ENCODE measurements at regions not wholly inside any gene's neighbourhood (a gene's known extent, or its start where the extent isn't known, plus 50 kb on each side); places are given as distances from the start of the nearest gene placed in this dataset.

DNA sequence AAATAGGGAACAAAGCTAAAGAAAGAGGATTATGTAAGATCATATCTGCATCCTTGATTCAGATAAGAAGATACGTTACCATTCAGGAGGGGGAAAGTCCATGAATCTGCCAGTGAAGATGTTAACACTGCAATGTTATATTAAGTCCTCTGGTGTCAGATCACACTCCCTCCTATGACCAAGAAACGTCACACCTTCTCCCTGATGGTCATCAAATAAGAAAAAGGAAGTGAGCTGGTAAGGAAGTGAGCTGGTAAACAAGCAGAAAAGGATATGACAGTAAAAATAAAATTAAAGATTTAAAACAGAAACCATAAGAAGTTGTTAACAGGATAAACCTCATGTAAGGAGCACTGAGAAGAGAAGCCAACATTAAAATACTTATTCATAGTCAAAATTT is 340.2 kb downstream of the SEC23A start:
- no peak for DNase-seq (ENCODE audit: low spot score)

DNA sequence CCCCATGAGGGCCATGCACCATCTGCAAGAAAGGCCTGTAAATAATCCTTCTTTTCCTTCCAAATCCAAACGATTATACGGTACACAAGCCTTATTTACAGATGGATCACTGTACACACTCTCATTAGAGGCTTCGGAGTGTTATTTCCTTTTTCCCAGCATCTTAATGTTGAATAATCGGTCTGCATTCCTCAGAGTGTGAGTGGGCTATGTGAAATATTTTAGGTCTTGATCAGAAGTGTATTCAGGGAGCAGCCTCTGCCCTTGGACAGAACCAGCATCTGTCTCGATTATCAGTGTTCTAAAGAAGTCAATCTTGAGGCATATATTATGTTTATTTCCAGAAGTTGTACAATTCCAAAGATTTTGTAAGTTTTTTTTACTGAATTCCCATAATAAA is 340.6 kb downstream of the SEC23A start:
- no peak for DNase-seq (ENCODE audit: low spot score)

DNA sequence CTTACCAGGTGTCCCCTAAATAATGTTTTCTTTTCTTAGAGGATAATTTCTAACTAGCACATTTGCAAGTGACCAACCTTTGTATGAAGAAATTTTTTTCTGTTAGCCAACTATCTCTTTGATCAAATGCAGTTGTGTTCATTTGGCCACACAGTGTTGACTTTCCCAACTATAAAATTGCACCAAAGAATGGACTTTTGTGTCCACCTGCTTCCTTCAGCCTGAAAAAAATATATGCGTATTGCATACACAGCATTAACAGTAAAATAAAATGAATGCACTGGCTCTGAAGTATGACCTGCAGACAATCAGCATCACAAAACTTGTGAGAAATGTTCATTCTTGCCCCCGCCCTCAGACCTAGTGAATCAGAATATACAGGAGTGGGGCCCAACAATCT is 342.0 kb downstream of the SEC23A start:
- DNase-seq (ENCODE audit: low spot score): no peak

DNA sequence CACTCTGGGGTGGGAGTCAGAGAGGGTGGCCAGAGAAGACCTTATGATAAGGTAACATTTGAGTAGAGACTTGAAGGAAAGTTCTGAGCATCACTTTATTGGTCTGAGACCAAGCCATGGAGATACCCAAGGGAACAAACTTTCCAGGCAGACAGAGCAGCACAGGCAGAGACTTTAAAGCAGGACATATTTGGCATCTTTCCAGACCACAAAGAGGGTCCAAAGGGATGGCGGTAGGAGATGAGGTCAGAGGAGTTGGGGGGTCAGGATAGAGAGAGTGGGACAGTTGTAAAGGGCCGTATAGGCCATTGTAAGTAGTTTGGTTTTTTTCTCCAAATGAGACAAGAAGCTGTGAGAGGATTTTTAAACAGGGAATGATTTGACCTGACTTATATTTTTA is 344.4 kb downstream of the SEC23A start:
- no peak for DNase-seq (ENCODE audit: low spot score)

DNA sequence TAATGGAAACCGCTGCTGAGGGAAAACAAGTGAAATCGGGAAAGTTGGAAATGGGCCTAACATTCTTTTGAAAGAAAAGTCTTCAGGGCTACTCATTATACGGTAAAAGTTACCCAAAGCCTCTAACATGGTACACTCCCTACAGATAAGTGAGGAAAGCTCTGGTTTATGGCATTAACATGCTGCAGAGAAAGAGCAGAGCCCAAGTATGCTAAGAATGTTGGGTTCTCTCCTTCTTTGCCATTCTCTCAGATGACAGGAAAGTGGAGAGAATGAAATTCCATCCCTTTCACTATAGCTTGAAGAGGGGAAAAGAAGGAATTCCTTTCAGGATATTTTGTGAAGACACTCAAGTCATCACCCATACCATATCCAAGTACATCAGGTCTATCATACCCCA is 348.0 kb downstream of the SEC23A start:
- no peak for DNase-seq (ENCODE audit: low spot score)

DNA sequence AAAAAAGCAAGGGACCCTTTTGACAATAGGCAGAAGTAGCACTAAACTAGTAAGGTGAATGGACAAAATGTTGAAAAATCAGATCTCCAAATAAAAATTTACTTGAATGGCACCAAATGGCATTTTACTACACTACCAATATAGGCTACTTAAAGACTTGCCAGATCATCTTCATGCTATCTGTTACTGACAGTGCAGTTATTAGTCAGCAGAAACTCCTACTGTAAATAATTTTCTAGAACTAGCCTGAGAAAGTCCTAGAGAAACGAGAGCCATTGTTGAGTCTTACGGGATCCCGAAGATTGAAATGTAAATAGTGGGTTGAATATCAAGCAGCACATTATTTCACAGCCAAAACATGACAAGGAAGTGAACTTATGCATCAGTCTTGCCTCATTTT is 350.3 kb downstream of the SEC23A start:
- no peak for DNase-seq (ENCODE audit: low spot score)

DNA sequence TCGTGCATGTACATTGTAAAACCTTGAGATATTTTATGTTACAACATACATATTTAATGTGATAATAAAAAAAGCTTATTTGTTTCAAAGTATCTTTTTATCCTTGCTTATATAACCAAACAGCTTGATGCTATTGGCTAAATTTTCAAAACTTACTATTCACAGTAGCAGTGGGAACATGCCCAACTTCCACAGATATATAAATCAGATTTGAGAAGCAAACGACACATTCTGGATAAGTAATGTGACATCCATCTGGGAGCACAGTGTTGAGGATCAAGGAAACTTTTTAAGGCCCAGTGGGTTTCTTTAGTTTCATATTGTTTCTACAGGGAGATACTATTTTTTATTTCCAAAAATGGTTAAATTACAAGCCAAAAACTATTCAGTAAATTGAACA is 350.7 kb downstream of the SEC23A start:
- DNase-seq (ENCODE audit: low spot score): no peak

DNA sequence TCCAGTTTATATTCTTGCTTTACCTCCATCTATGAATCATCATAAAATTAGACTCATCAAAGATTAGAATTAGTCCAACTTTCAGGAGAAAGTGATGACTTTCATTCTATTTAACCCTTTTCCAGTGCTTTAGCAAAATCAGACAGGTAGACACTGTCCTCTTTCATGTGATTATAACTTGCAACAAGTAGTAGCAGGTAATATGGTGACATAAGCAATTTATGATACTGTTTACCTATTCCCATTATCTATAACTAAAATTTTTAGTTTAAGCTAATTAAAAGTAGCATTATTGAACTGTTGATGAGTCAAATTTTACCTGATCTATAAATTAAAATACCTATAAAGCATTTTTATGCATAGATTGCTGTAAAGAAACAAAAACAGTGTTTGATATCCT is 351.6 kb downstream of the SEC23A start:
- no peak for DNase-seq (ENCODE audit: low spot score)

DNA sequence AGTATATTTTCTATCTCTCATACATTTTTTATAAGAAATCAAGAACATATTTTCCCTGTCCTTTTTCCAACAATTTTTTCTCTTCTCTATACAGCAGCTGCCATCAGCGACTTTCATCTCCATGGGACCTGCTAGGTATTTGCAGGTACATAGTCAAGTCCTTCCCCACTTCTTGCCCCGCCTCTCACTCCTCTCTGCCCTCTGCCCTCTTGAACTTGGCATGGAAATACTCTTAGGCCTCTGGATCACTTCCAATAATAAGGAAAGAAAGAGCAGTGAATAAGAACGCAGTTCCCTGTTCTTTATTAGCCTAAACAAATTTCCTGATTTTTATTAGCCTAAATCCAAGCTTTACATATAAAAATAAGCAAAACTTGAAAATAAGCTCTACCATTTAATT is 353.1 kb downstream of the SEC23A start:
- DNase-seq (ENCODE audit: low spot score): no peak

DNA sequence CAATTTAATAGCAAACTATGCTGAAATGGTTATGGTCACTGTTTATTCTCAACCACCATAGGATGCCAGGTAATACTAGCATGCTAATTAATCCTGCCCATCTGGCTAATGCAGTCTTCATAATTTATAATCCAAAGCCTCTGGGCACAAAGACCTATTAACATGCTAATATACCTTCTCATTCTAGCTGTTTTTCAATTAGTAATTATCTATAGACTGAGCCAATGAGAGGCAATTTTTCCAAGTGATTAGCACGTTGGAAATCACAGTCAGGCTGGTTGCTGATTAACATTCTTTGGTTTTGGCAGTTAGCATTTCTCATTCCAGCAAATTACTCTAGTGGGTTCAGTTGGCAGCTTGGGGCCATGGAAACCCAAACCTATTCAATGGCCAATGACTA is 357.2 kb downstream of the SEC23A start:
- DNase-seq (ENCODE audit: low spot score): no peak

DNA sequence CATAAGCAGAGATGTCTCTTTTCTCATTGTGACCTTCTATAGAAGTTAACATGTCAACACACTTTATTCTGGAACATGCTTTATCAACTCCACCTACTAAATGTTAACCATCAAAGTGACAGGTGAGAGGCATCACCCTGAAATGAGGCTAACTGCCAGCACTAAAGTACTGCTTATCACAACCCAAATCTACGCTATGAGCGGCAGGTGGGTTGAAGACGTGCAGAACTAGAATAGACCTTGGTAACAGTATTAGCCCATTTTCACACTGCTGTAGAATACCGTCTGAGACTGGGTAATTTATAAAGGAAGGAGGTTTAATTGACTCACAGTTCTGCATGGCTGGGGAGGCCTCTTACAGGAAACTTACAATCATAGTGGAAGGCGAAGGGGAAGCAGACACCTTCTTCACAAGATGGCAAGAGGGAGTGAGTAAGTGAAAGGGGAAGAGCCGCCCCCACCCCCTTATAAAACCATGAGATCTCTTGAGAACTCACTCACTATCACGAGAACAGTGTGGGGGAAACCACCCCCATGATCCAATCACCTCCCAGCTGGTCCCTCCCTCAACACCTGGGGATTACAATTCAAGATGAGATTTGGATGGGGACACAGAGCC is 359.0 kb downstream of the SEC23A start:
- DNase-seq (ENCODE audit: low spot score): no peak

DNA sequence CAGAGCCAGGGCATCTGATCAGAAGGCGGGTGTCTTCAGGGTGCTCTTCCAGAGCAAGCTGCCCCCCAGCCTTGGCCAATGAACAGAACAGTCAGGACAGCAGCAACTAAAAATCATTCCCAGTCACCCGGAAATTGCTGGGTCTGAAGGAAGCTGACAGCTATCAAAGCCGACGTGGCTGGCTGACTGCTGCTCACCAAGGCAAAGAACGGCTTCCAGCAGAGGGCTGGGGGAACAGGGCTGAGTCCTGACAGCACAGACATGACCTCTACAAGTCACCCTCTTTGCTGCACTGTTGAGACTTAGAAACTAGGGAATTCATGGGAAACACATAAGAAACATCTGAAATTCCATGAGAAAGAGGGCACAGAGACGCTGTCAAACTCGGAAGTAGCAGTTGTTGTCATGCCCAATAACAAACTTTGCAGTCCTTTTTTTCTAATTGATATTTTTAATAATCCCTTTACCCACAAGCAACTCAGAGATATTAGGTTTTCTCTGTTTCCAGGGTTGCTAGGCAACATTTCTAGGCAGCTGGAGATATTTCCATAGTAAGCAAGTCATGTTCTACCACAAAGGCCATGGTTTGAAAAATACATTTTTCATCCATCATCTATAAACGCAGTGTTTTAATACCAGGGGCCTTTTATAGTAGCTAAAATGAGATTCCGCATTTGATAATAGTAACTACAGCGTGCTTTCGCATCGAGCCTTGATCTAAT is 365.2 kb downstream of the SEC23A start:
- DNase-seq (ENCODE audit: low spot score): no peak

DNA sequence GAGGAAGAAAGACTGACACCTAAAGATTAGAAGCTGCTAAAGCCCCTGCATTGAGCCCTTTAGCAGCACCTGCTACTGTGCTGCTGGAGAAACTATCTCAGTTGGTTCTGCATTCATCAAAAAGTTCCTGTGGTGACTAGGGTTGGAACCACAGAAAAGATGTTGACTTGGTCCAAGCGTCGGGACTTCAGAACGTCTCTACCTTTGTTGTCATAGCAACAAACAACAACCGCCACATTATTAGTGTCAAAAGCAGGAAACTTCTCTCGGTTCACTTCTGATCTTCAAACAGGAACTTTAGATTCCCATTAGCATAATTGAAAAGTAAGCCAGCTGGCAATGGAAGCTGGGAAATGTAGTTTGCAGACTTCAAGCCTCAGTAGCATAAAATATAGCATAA is 368.0 kb downstream of the SEC23A start:
- DNase-seq (ENCODE audit: low spot score): no peak

DNA sequence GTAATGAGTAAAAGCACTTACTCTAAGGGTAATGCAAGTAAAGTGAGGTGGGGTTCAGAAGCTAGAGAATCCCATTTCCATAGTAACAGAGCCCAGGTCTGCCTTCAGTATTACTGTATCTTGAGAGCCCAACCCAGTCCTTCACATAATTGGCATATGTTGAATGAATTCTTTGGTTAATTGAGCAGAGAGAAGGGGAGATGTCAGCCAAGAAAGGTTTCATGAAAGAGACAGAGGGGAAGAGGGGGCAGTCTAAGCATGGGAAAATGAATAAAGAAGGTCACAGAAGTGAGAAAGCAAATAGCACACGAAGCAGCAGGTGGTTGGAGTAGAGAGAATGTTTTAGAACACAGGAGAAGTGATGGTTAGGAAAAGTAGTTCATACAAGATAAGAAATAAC is 371.1 kb downstream of the SEC23A start:
- no peak for DNase-seq (ENCODE audit: low spot score)

DNA sequence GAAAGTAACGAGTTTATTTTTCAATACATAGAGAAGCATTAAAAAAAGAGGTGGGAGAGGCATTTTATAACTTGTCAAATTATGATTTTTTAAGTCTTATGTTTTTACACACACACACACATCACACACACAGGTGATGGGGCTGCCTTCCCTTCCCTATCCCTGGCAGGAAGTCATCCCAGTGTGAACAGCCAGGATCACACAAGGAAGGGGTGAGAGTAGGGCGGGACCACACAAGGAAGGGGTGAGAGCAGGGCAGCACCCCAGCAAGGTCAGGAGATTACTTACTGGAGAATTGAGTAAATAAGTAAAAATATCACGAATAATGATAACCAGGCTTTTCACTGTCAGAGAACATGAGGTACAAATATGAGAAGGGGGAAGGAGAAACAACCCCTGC is 372.6 kb downstream of the SEC23A start:
- DNase-seq (ENCODE audit: low spot score): no peak

DNA sequence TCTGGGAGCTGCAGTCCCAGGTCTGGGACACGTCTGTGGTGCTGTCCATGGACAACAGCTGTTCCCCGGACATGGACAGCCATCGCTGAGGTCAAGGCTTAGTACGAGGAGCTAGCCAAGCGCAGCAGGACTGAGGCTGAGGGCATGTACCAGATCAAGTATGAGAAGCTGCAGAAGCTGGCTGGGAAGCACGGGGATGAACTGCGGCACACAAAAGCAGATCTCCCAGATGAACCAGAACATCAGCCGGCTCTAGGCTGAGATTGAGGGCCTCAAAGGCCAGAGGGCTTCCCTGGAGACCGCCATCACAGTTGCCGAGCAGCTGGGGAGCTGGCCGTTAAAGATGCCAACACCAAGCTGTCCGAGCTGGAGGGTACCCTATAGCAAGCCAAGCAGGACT is 375.3 kb downstream of the SEC23A start:
- no peak for DNase-seq (ENCODE audit: low spot score)

DNA sequence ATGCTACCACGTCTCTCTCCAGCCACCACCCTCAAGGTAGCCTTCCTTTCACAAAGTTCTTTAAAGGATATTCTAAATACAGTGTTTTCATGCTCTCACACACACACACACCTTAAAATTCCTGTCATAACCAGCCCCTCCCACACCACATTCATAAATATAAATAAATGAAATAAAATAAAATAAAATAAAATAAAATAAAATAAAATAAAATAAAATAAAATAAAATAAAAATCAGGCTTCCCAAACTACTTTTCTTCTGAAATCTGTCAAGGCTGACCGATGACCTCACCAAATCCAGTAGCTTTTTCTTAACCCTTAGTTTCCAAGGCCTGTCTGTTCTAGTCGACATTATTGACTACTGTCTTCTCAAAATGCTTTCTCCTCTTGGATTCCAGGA is 378.4 kb downstream of the SEC23A start:
- no peak for DNase-seq (ENCODE audit: low spot score)

DNA sequence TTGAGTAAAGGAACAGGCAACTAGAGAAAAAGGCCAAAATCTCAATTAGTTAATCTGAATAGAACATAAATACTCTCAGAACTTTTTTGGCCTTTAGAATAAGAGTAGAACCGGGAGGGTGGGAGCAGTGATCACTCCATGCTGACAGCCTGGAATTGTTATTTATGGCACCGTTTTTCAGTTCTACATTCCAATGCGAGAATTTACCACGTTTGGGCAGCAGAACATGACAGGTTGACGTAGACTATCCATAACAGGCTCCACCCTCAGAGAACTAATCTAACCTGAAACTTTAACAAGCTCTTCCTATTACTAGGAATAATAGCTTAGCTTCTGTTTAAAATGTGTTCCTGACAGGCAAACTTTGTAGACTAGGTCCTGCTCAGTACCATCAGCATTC is 379.1 kb downstream of the SEC23A start:
- no peak for DNase-seq (ENCODE audit: low spot score)

DNA sequence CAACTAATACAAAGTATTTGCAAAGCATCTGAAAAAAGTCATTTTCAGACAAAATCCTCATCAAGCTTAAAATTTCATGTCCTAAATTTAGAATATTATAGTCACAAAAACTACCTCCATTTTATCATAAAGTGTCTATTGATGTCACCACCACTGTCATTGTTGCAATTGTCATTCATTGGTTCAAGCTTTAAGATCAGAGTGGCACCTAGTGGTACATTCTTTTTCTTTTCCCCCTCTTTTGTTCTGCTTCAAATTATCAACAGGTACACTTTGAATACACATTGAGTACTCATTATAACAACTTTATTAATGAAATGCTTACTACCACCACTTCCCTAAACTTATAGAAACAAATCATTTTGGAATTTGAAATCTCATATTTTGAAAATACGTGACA is 379.8 kb downstream of the SEC23A start:
- no peak for DNase-seq (ENCODE audit: low spot score)

DNA sequence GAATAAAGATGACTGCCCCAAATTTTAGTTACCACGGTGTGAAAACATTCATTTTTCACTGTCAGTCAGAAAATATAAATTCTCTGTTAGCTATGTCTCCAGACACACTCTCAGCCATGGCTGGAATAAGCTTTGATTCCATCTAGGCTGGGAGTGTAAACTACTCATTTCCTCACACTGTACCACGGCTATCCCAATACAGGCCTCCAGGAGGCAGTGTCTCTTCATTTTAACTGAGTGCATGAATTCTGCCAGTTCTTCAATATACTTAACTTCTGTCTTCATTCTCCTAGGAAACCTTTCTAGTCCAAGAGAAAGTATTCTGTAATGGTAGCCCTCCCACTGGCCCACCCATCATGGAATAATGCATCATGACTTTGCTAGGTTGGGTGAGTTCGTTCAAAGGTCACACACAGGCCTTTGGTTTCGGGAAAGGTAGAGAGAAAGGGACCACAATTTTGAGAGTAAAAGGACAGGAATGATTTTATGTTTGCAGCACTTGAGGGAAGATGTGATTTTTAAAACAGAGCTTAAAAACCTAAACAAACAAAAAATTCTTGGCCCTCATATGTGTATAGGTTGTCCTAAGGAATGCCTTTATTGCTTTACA is 381.1 kb downstream of the SEC23A start:
- peak; percentile 24 for DNase-seq (ENCODE audit: low spot score)

DNA sequence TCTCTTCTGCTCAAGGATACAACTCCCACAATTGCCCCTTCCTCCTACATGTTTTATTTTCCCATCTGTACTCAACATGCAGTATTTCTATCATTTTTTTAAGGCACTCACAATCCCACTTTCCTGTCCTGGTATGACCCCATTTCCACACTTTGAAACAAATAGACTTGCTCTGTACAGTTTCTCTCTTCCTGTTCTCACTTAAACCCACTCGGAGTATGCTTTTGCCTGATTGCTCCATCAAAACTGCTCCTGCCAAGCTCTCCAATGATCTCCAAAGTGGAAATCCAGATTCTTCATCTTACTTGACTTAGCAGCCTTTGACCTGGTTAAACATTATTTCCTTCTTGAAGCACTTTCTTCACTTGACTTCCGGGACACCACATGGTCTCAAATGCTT is 384.5 kb downstream of the SEC23A start:
- DNase-seq (ENCODE audit: low spot score): no peak

DNA sequence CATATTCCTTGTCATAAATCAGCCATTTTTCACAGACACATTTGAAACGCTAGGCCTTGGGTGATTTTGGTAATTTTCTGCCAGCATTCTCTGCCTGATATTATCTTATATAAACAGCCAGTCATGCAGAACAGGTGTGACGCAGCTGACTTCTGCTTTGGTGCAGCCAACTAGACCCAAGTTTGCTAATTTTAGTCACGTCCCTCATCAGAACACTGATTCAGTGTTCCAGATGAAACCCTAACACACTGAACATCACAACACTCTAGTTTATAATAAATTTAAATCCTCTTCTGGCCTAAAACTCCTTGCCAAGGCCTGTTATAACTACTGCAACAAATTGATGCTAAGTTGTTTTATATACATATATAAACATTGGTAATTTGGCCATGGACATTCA is 386.1 kb downstream of the SEC23A start:
- DNase-seq (ENCODE audit: low spot score): no peak

DNA sequence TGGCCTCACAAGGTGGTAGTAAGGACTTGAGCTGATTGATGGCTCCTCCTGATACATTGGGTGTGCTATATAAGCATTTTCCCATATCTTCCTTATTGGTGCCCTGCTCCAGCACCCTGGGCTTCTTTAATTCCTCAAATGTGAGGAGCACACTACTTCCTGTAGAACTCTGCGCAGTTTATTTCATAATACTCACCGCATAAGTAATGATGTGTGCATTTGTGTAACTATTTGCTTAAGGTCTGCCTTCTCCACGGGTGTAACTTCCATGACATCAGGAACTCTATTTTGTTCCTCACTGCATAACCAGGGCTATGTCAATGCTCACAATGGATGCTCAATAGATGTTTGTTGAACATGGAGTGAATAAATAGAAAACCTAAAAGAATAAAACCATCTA is 392.2 kb downstream of the SEC23A start:
- DNase-seq (ENCODE audit: low spot score): no peak

DNA sequence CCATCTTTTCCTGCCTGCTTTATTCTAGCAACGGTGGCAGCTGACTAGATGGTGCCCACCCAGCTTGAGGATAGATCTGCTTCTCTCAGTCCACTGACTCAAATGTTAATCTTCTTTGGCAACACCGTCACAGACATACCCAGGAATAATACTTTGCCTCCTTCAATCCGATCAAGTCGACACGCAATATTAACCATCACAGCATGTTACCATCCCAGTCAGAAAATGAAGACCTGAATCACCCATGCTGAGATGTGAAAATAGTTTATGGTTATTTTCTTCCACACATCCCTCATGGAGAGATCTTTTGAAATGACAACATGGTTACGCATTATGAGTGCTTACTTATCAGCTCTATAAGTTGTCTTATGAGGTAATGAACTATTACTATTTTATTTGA is 392.8 kb downstream of the SEC23A start:
- no peak for DNase-seq (ENCODE audit: low spot score)

Data from CD4-positive, alpha-beta T cell treated with Interleukin-2 at 100 ng/mL for 4 hours (primary cell).